IMR-90 (cell line): ENCODE measurements at regions not wholly inside any gene's neighbourhood (a gene's known extent, or its start where the extent isn't known, plus 50 kb on each side); places are given as distances from the start of the nearest gene placed in this dataset.

ENCODE experiments used
- ATAC-seq: fragments of 200-7000 bp; cut with Tn5 transposase; 2 replicates; pipeline ENCODE4 v1.9.1; 2020; ENCODE audit warnings: low read depth, mild to moderate bottlenecking, moderate library complexity
- BruUV-seq: library from RNA; stranded (reverse); fragments of 400-500 nt; replicated peaks from 2 replicates; lab custom pipeline; 2021; lab: Mats Ljungman, UMichigan
- CTCF ChIA-PET: fragments of 300-600 bp; formaldehyde crosslinking; extraction: SDS; loops from one replicate; lab custom pipeline; 2021; ENCODE audit warnings: antibody characterized with exemption; lab: Yijun Ruan, JAX
- POLR2A ChIA-PET: fragments of 300-600 bp; sonication (Branson Sonifier 250); formaldehyde crosslinking; loops from one replicate; lab custom pipeline; 2022; ENCODE audit warnings: antibody characterized with exemption; ENCODE audit not compliant: unreplicated experiment; lab: Charles Lee
- DNase-seq: peaks from one replicate; pipeline ENCODE4 v3.0.0; 2013
- H2AFZ ChIP-seq: replicated peaks from 2 replicates; pipeline ENCODE3; 2013; ENCODE audit warnings: low read length, mild to moderate bottlenecking; ENCODE audit not compliant: poor library complexity
- H2AK5ac ChIP-seq: 2 replicates; pipeline ENCODE4 v1.6.1; 2013; ENCODE audit warnings: low read depth, low read length, inconsistent platforms
- H2AK9ac ChIP-seq: replicated peaks from 2 replicates; pipeline ENCODE3; 2013; ENCODE audit warnings: mild to moderate bottlenecking, low read depth, low read length, moderate library complexity; ENCODE audit not compliant: poor library complexity
- H2BK120ac ChIP-seq: 2 replicates; pipeline ENCODE4 v1.6.1; 2013; ENCODE audit warnings: low read depth, low read length, inconsistent platforms
- H2BK15ac ChIP-seq: 3 replicates; pipeline ENCODE4 v1.6.1; 2013; ENCODE audit warnings: low read depth, low read length, inconsistent platforms
- H2BK20ac ChIP-seq: 2 replicates; pipeline ENCODE4 v1.6.1; 2013; ENCODE audit warnings: low read depth, mild to moderate bottlenecking, inconsistent platforms, low read length, moderate library complexity
- H2BK5ac ChIP-seq: 2 replicates; pipeline ENCODE4 v1.6.1; 2013; ENCODE audit warnings: mild to moderate bottlenecking, low read depth, low read length, inconsistent platforms; ENCODE audit not compliant: poor library complexity, severe bottlenecking
- H3K14ac ChIP-seq: replicated peaks from 2 replicates; pipeline ENCODE4 v1.6.1; 2013; ENCODE audit warnings: low read depth, low read length, inconsistent platforms
- H3K18ac ChIP-seq: 2 replicates; pipeline ENCODE4 v1.6.1; 2013; ENCODE audit warnings: low read depth, low read length, control low read depth
- H3K23ac ChIP-seq: 2 replicates; pipeline ENCODE4 v1.6.1; 2013; ENCODE audit warnings: low read depth, low read length, inconsistent platforms
- H3K27ac ChIP-seq: 2 replicates; pipeline ENCODE4 v1.5.1; 2013; ENCODE audit warnings: mild to moderate bottlenecking, control low read depth, low read length; ENCODE audit not compliant: insufficient read depth
- H3K27me3 ChIP-seq: 2 replicates; pipeline ENCODE4 v1.6.1; 2013; ENCODE audit warnings: low read length; ENCODE audit not compliant: control insufficient read depth, insufficient read depth
- H3K36me3 ChIP-seq: 2 replicates; pipeline ENCODE4 v1.6.1; 2013; ENCODE audit warnings: low read length, mixed read lengths; ENCODE audit not compliant: control insufficient read depth, insufficient read depth
- H3K4ac ChIP-seq: 2 replicates; pipeline ENCODE4 v1.6.1; 2013; ENCODE audit warnings: low read depth, low read length, inconsistent platforms
- H3K4me1 ChIP-seq: 2 replicates; pipeline ENCODE4 v1.6.1; 2013; ENCODE audit warnings: low read length, mixed read lengths; ENCODE audit not compliant: control insufficient read depth, insufficient read depth
- H3K4me2 ChIP-seq: 2 replicates; pipeline ENCODE4 v1.6.1; 2013; ENCODE audit warnings: low read depth, mild to moderate bottlenecking, control low read depth, low read length, moderate library complexity
- H3K4me3 ChIP-seq: 2 replicates; pipeline ENCODE4 v1.5.1; 2013; ENCODE audit warnings: low read depth, mild to moderate bottlenecking, control low read depth, low read length, moderate library complexity; ENCODE audit not compliant: insufficient read depth
- H3K56ac ChIP-seq: 2 replicates; pipeline ENCODE4 v1.6.1; 2013; ENCODE audit warnings: low read length, inconsistent platforms; ENCODE audit not compliant: insufficient read depth; ENCODE audit errors: extremely low read depth
- H3K79me1 ChIP-seq, 2 experiments: 2 replicates each; pipeline ENCODE4 v1.6.1; 2013; ENCODE audit warnings: low read length in 2 of 2, inconsistent platforms in 1 of 2, low read depth in 1 of 2
- H3K9ac ChIP-seq: 2 replicates; pipeline ENCODE4 v1.6.1; 2013; ENCODE audit warnings: low read depth, low read length, control low read depth
- H3K9me1 ChIP-seq: 2 replicates; pipeline ENCODE4 v1.6.1; 2013; ENCODE audit warnings: low read length, inconsistent platforms; ENCODE audit not compliant: insufficient read depth
- H3K9me3 ChIP-seq: 2 replicates; pipeline ENCODE4 v1.6.1; 2013; ENCODE audit warnings: low read length; ENCODE audit not compliant: control insufficient read depth, insufficient read depth
- H4K20me1 ChIP-seq: 2 replicates; pipeline ENCODE4 v1.6.1; 2013; ENCODE audit warnings: low read length, inconsistent platforms; ENCODE audit not compliant: insufficient read depth
- H4K5ac ChIP-seq: 2 replicates; pipeline ENCODE4 v1.6.1; 2013; ENCODE audit warnings: mild to moderate bottlenecking, low read depth, low read length, control low read depth
- H4K8ac ChIP-seq, 2 experiments: 2 replicates each; pipeline ENCODE4 v1.6.1; 2013; ENCODE audit warnings: low read depth in 2 of 2, low read length in 2 of 2, control low read depth in 1 of 2, inconsistent platforms in 1 of 2
- H4K91ac ChIP-seq: 2 replicates; pipeline ENCODE4 v1.6.1; 2013; ENCODE audit warnings: low read depth, low read length, inconsistent platforms; ENCODE audit not compliant: insufficient read depth
- BHLHE40 ChIP-seq: fragments of 150-350 bp; IDR thresholded peaks from 2 replicates; pipeline ENCODE4 v1.6.1; 2016; ENCODE audit warnings: mild to moderate bottlenecking, low read depth, low read length
- CEBPB ChIP-seq: IDR thresholded peaks from 2 replicates; pipeline ENCODE4 v1.6.1; 2012; ENCODE audit warnings: low read depth, low read length, improper control_type of control experiment
- CHD1 ChIP-seq: IDR thresholded peaks from 2 replicates; pipeline ENCODE4 v1.6.1; 2012; ENCODE audit warnings: low read depth, low read length, improper control_type of control experiment
- ELK1 ChIP-seq: fragments of 150-350 bp; IDR thresholded peaks from 2 replicates; pipeline ENCODE4 v1.6.1; 2016; ENCODE audit warnings: low read depth, mild to moderate bottlenecking, low read length, moderate library complexity, borderline replicate concordance
- FOS ChIP-seq: fragments of 150-350 bp; IDR thresholded peaks from 2 replicates; pipeline ENCODE4 v1.6.1; 2016; ENCODE audit warnings: low read depth, low read length
- MAFK ChIP-seq: IDR thresholded peaks from 2 replicates; pipeline ENCODE4 v1.6.1; 2012; ENCODE audit warnings: low read depth, low read length, improper control_type of control experiment
- MAZ ChIP-seq: IDR thresholded peaks from 2 replicates; pipeline ENCODE4 v1.6.1; 2012; ENCODE audit warnings: low read depth, mild to moderate bottlenecking, low read length, improper control_type of control experiment, moderate library complexity, borderline replicate concordance
- MXI1 ChIP-seq: IDR thresholded peaks from 2 replicates; pipeline ENCODE4 v1.6.1; 2012; ENCODE audit warnings: low read depth, mild to moderate bottlenecking, low read length, moderate library complexity, borderline replicate concordance
- POLR2A ChIP-seq: IDR thresholded peaks from 2 replicates; pipeline ENCODE4 v1.6.1; 2012; ENCODE audit warnings: mild to moderate bottlenecking, low read depth, low read length
- SMC3 ChIP-seq: fragments of 150-350 bp; IDR thresholded peaks from 2 replicates; pipeline ENCODE4 v1.6.1; 2016; ENCODE audit warnings: low read depth, mild to moderate bottlenecking, antibody characterized with exemption, low read length, moderate library complexity
- USF2 ChIP-seq: fragments of 150-350 bp; IDR thresholded peaks from 2 replicates; pipeline ENCODE4 v1.6.1; 2017; ENCODE audit warnings: mild to moderate bottlenecking, antibody characterized with exemption, low read length, low read depth
- whole genome bisulfite sequencing, 2 experiments: methylation state at CpG; one replicate each; pipeline versions ENCODE4 v1.1.5 to v1.1.7; 2013; ENCODE audit warnings: missing lambda C conversion rate in 2 of 2; ENCODE audit not compliant: insufficient read length in 1 of 2; ENCODE audit errors: extremely low coverage in 2 of 2; 5-methylcytosine and 5-hydroxymethylcytosine counted together
- dilution Hi-C: fragments of 300-500 bp; cut with HindIII; formaldehyde crosslinking; loops from one replicate; pipeline ENCODE4 v1.14.3; 2018; ENCODE audit warnings: low sequenced_read_pairs; ENCODE audit not compliant: unreplicated experiment
- in situ Hi-C: fragments of 300-500 bp; cut with MboI; formaldehyde crosslinking; loops from 3 replicates; pipeline ENCODE4 v1.14.3; 2019; ENCODE audit warnings: low sequenced_read_pairs, inconsistent platforms, mixed read lengths
- intact Hi-C: fragments of 100-400 bp; cut with micrococcal nuclease; formaldehyde crosslinking; loops from 2 replicates; pipeline ENCODE4 v1.10.0; 2022
- TF ChIP-seq, protein P1 (sequence below): conservative IDR thresholded peaks from 2 replicates; pipeline ENCODE4 v1.5.1; 2012; ENCODE audit warnings: mild to moderate bottlenecking, low read depth, low read length, improper control_type of control experiment

DNA sequence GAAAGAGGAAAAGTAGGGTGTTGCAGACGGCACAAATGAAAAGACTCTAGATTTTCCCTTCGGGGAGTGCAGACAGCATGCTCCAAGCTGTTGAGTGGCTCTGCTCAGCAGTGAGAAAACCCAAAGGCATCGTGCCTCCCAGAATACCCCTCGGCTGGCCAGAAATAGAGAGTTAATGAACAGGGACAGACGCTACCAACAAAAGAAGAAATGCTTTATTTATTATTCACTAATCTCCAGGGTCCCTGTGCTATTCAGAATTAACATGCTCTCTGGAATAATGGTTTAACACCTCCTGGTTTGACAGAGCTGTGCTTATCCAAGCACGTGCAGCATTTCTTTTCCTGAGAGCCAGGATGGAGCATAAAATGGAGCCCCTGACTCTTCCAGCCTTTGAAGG lies 82.3 kb downstream of the AQP4 start:
- ATAC-seq (no peak), DNase-seq (no peak)
- Histone ChIP-seq H3K79me1 (no peaks in the 10 kb centered on the region), H3K4me3 (no peak overlapping the region), H3K23ac (no peak overlapping the region), H4K20me1 (no peaks in the 10 kb centered on the region), H3K18ac (no peak overlapping the region), H3K27ac (no peak overlapping the region), H2BK120ac (no peak overlapping the region), H3K9me1 (no peaks in the 10 kb centered on the region), H3K56ac (no peak overlapping the region), H3K27me3 (no peaks in the 10 kb centered on the region), H3K36me3 (no peaks in the 10 kb centered on the region), H2AK9ac (no peak overlapping the region), H3K4me2 (no peak overlapping the region), H4K91ac (no peak overlapping the region), H2AFZ (no peak overlapping the region), H4K5ac (no peak overlapping the region), H3K9me3 (no peaks in the 10 kb centered on the region), H3K9ac (no peak overlapping the region), H2BK20ac (no peak overlapping the region), H3K14ac (no peak overlapping the region), H4K8ac (no peak overlapping the region), H3K4ac (no peak overlapping the region), H2AK5ac (no peak overlapping the region), H3K4me1 (no peaks in the 10 kb centered on the region), H2BK5ac (no peak overlapping the region), H2BK15ac (no peak overlapping the region)
- ChIA-PET CTCF (no interaction called here), POLR2A (no interaction called here)
- TF ChIP-seq MAZ (no peak), POLR2A (no peak), MXI1 (no peak), USF2 (no peak), CHD1 (no peak), SMC3 (no peak), FOS (no peak), CEBPB (no peak), ELK1 (no peak), BHLHE40 (no peak), MAFK (no peak)
- TF ChIP-seq, protein P1, sequence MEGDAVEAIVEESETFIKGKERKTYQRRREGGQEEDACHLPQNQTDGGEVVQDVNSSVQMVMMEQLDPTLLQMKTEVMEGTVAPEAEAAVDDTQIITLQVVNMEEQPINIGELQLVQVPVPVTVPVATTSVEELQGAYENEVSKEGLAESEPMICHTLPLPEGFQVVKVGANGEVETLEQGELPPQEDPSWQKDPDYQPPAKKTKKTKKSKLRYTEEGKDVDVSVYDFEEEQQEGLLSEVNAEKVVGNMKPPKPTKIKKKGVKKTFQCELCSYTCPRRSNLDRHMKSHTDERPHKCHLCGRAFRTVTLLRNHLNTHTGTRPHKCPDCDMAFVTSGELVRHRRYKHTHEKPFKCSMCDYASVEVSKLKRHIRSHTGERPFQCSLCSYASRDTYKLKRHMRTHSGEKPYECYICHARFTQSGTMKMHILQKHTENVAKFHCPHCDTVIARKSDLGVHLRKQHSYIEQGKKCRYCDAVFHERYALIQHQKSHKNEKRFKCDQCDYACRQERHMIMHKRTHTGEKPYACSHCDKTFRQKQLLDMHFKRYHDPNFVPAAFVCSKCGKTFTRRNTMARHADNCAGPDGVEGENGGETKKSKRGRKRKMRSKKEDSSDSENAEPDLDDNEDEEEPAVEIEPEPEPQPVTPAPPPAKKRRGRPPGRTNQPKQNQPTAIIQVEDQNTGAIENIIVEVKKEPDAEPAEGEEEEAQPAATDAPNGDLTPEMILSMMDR = no peak
- dilution Hi-C loops (no loop called here), in situ Hi-C loops (no loop called here), intact Hi-C loops (no loop called here)
- WGBS, 2 experiments = 47% methylated on average over 3 of the region's 6 CpGs; no CpG with 5 or more reads in 1 of the 2 experiments
- no TSS peak for BruUV-seq
